OCI-LY7 (cell line): ENCODE measurements at regions not wholly inside any gene's neighbourhood (a gene's known extent, or its start where the extent isn't known, plus 50 kb on each side); places are given as distances from the start of the nearest gene placed in this dataset.

Experiments used
- CTCF ChIP-seq: fragments of 200-600 bp; sonication (generic); conservative IDR thresholded peaks from 2 replicates; pipeline ENCODE4 v1.5.1; 2014; ENCODE audit warnings: mild to moderate bottlenecking, antibody characterized with exemption, low read length, moderate library complexity, mixed read lengths
- EZH2phosphoT487 ChIP-seq: fragments of 200-600 bp; sonication (generic); IDR thresholded peaks from 2 replicates; pipeline ENCODE4 v1.6.1; 2018; ENCODE audit warnings: low read depth, borderline replicate concordance, mild to moderate bottlenecking, mixed run types, antibody characterized with exemption, low read length, moderate library complexity, mixed read lengths

DNA sequence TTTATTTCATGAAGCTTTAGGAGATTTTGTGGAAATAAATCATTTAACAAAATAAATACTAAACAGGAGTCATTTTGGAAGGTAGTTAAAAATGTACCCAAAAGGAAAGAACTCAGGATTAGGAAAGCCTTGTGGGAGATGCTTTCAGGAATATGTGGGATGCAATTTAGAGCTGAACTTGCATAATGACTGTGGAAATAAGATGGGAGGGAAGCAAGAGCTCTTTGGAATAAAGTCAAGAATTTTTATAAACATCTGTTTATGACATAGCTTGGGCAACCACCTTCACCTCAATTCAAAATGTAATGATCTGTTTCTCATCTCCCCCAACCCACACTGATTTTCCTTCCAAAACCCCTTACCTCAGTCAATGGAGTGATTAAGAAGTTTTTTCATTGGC, 623.8 kb downstream of the FAT4 start:
- TF ChIP-seq CTCF, result no peak
- no peak for TF ChIP-seq EZH2phosphoT487
